A673 (cell line): ENCODE measurements at regions not wholly inside any gene's neighbourhood (a gene's known extent, or its start where the extent isn't known, plus 50 kb on each side); places are given as distances from the start of the nearest gene placed in this dataset.

Experiments used
- CTCF ChIP-seq: fragments of 300-800, 200-600 bp; sonication (generic); conservative IDR thresholded peaks from 2 replicates; pipeline ENCODE4 v1.5.1; 2017; ENCODE audit warnings: low read depth, mild to moderate bottlenecking, antibody characterized with exemption, low read length, moderate library complexity, mixed read lengths
- EZH2 ChIP-seq: fragments of 200-600 bp; sonication (generic); IDR thresholded peaks from 2 replicates; pipeline ENCODE4 v1.6.1; 2017; ENCODE audit warnings: borderline replicate concordance, low read depth, mild to moderate bottlenecking, mixed read lengths, antibody characterized with exemption, low read length; ENCODE audit not compliant: poor library complexity, severe bottlenecking

- TF ChIP-seq EZH2 (no peak), CTCF (no peak)
Observed at GRCh38 chr12:29867823-29868222, 84.1 kb upstream of the TMTC1 start.
